ENCODE measurements at regions not wholly inside any gene's neighbourhood (a gene's known extent, or its start where the extent isn't known, plus 50 kb on each side); places are given as distances from the start of the nearest gene placed in this dataset.

DNA sequence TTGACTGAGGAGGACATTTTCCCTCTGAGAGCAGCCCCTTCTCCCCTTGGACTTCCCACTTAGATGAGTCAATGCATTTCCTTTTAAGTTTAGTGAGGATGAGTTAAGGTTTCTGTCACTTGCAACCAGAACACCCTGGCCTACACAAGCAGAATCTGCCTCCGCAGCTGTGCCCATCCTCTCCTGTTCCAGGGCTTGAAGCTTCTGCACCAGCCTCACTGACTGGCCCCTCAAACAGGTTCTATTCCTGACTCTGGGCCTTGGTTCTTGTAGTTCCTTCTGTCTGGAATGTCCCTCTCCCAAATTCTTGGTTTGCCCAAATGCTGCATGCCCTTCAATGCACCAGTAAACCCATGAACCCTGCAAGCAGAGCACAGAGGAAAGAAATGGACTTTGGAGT, 394.4 kb downstream of the PTPRU start (continued):
- TF ChIP-seq, protein P1, sequence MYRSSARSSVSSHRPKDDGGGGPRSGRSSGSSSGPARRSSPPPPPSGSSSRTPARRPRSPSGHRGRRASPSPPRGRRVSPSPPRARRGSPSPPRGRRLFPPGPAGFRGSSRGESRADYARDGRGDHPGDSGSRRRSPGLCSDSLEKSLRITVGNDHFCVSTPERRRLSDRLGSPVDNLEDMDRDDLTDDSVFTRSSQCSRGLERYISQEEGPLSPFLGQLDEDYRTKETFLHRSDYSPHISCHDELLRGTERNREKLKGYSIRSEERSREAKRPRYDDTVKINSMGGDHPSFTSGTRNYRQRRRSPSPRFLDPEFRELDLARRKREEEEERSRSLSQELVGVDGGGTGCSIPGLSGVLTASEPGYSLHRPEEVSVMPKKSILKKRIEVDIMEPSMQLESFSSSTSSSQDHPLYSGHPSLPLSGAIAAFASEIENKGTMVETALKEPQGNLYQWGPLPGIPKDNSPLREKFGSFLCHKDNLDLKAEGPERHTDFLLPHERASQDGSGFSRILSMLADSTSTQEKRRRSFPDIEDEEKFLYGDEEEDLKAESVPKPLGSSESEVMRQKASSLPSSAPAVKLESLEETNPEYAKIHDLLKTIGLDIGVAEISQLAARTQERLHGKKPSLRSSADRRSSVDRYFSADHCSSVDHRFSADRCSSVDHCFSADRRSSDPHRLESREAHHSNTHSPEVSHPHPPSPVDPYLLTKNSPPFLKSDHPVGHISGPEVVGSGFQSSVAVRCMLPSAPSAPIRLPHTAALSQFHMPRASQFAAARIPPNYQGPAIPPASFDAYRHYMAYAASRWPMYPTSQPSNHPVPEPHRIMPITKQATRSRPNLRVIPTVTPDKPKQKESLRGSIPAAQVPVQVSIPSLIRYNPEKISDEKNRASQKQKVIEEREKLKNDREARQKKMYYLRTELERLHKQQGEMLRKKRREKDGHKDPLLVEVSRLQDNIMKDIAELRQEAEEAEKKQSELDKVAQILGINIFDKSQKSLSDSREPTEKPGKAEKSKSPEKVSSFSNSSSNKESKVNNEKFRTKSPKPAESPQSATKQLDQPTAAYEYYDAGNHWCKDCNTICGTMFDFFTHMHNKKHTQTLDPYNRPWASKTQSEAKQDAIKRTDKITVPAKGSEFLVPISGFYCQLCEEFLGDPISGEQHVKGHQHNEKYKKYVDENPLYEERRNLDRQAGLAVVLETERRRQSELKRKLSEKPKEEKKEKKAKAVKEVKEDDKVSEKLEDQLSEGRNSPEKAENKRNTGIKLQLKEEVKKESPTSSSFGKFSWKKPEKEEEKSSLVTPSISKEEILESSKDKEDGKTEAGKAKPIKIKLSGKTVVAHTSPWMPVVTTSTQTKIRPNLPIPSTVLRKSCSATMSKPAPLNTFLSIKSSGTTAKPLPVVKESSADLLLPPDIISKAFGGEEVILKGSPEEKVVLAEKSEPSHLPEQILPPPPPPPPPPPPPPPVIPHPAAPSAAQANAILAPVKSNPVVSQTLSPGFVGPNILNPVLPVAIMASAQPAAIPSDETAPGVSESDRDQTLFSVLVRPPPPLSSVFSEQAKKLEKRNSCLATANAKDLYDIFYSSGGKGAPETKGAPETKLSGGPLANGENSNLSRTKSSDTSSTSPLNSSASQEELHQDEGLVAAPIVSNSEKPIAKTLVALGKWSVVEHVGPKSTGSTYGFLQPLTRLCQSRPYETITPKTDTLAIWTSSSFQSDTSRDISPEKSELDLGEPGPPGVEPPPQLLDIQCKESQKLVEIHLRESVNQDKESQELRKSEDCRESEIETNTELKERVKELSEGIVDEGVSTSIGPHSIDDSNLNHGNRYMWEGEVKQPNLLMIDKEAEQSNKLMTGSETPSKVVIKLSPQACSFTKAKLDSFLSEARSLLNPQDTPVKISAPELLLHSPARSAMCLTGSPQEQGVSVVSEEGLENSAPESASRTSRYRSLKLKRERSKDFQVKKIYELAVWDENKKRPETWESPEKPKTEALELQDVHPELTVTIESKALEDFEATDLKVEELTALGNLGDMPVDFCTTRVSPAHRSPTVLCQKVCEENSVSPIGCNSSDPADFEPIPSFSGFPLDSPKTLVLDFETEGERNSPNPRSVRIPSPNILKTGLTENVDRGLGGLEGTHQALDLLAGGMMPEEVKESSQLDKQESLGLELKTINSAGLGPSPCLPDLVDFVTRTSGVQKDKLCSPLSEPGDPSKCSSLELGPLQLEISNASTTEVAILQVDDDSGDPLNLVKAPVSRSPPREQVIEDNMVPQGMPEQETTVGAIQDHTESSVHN (CRISPR knock-in tag; IDR thresholded peaks at IDR 0.05), result no peak
- TF ChIP-seq ZNF790 (CRISPR knock-in tag; IDR thresholded peaks at IDR 0.05; ENCODE audit: borderline replicate concordance) (no peak), ZNF75D (CRISPR knock-in tag; IDR thresholded peaks at IDR 0.05; ENCODE audit: borderline replicate concordance) (no peak)

GRCh38 chr1:29629814-29630516, 393.6 kb downstream of the PTPRU start:
- FAIRE-seq (no peak), ATAC-seq (no peak), DNase-seq (ENCODE audit: low spot score) (no peak)
- ChIA-PET CTCF (ENCODE audit: low intra/inter-chr PET ratio, low total read pairs) (no interaction called here), POLR2A (no interaction called here)
- in situ Hi-C loops (cut with HindIII; ENCODE audit: extremely low pct_ligation_motif_present, low pct_unique_long_range_greater_than_20kb), result no loop called here
- H3K9ac ChIP-seq (ENCODE audit: insufficient read depth, low read depth, low read length), result no peak overlapping the region
- no peak overlapping the region for H2AFZ ChIP-seq (ENCODE audit: low read length)
- no peaks in the 10 kb centered on the region for H3K79me2 ChIP-seq (ENCODE audit: insufficient read depth, low read length)
- BruUV-seq (replicated peaks), result no TSS peak
- no peaks in the 10 kb centered on the region for H4K20me1 ChIP-seq (ENCODE audit: insufficient read depth, low read length)
- H3K27me3 ChIP-seq (ENCODE audit: control insufficient read depth in 1 of 2, insufficient read depth in 2 of 2, low read length in 2 of 2), result peaks cover 0 to 12% of the 10 kb centered on the region in 2 experiments; a peak in 1 of 5 replicates
- no peak overlapping the region for H3K4me2 ChIP-seq (ENCODE audit: low read depth, low read length)
- 0 out of 2 replicates have a peak, but pooled peaks cover 8% of the 10 kb centered on the region for H3K4me1 ChIP-seq (ENCODE audit: insufficient read depth, low read length)
- 3% methylated on average over 5 of the region's 8 CpGs for WGBS (ENCODE audit: low lambda C conversion rate)
- no peaks in the 10 kb centered on the region for H3K36me3 ChIP-seq (replicated peaks in 1 of 2; ENCODE audit: control insufficient read depth in 1 of 2, insufficient read depth in 2 of 2, low read length in 2 of 2)
- no peak overlapping the region for H3K4me3 ChIP-seq (replicated peaks in 1 of 3; ENCODE audit: insufficient read depth in 1 of 3, low read depth in 2 of 3, low read length in 3 of 3)
- intact Hi-C loops (cut with micrococcal nuclease; ENCODE audit: unreplicated experiment), result no loop called here
- no peak for TF ChIP-seq ZNF615 (CRISPR knock-in tag; IDR thresholded peaks at IDR 0.05; ENCODE audit: borderline replicate concordance)
- TF ChIP-seq, protein P2, sequence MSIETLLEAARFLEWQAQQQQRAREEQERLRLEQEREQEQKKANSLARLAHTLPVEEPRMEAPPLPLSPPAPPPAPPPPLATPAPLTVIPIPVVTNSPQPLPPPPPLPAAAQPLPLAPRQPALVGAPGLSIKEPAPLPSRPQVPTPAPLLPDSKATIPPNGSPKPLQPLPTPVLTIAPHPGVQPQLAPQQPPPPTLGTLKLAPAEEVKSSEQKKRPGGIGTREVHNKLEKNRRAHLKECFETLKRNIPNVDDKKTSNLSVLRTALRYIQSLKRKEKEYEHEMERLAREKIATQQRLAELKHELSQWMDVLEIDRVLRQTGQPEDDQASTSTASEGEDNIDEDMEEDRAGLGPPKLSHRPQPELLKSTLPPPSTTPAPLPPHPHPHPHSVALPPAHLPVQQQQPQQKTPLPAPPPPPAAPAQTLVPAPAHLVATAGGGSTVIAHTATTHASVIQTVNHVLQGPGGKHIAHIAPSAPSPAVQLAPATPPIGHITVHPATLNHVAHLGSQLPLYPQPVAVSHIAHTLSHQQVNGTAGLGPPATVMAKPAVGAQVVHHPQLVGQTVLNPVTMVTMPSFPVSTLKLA (IDR thresholded peaks at IDR 0.05), result peak; percentile 54
- no peaks in the 10 kb centered on the region for H3K9me3 ChIP-seq (ENCODE audit: low read length)
- no peak overlapping the region for H3K27ac ChIP-seq (ENCODE audit: extremely low read length, insufficient read depth, low read length)
